Activated naive CD8-positive, alpha-beta T cell (primary cell): ENCODE measurements at regions not wholly inside any gene's neighbourhood (a gene's known extent, or its start where the extent isn't known, plus 50 kb on each side); places are given as distances from the start of the nearest gene placed in this dataset.
A peak's percentile ranks its signal among the peaks of the same experiment; 100 is the strongest.
"Not testable (repeated sequence)": the region's sequence is repeated elsewhere in the genome, so short reads cannot be mapped to it uniquely, and the experiment has no call there.

Experiments
- H3K27ac Mint-ChIP-seq: one replicate; pipeline ENCODE4 v1.8.0; 2021; ENCODE audit warnings: mixed read lengths
- H3K27me3 Mint-ChIP-seq: one replicate; pipeline ENCODE4 v1.8.0; 2021; ENCODE audit warnings: mixed read lengths
- H3K36me3 Mint-ChIP-seq: one replicate; pipeline ENCODE4 v1.8.0; 2021; ENCODE audit warnings: mixed read lengths
- H3K4me1 Mint-ChIP-seq: one replicate; pipeline ENCODE4 v1.8.0; 2021; ENCODE audit warnings: low read depth, mixed read lengths
- H3K4me3 Mint-ChIP-seq: one replicate; pipeline ENCODE4 v1.8.0; 2021; ENCODE audit warnings: mild to moderate bottlenecking, mixed read lengths
- H3K9me3 Mint-ChIP-seq: one replicate; pipeline ENCODE4 v1.8.0; 2021; ENCODE audit warnings: low read depth, mixed read lengths

- no peaks in the 10 kb centered on the region for H3K4me1 Mint-ChIP-seq
- no peak overlapping the region for H3K27ac Mint-ChIP-seq
- H3K36me3 Mint-ChIP-seq: peaks cover 2% of the 10 kb centered on the region
- H3K4me3 Mint-ChIP-seq: no peak overlapping the region
- H3K9me3 Mint-ChIP-seq: no peaks in the 10 kb centered on the region
- no peaks in the 10 kb centered on the region for H3K27me3 Mint-ChIP-seq
Measured at GRCh38 chr6:5906842-5907241, 99.9 kb downstream of the NRN1 start.

DNA sequence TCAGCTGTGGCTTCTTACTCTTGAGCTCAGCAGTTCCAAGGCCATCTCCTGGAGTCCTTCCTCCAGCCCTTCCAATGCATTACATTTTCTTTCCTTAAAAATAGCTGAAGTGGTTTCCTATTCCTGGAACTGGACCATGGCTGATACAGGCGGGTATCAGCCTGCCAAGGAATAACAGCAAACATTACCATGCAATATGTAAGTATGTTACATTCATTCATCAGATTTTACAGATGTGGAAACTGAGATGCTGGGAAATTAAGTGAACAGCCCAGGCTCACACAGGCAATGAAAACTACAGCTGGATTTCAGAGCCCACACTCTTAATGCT lies 100.4 kb downstream of the NRN1 start:
- Mint-ChIP-seq H3K36me3 (peaks cover 2% of the 10 kb centered on the region), H3K4me3 (no peak overlapping the region), H3K27ac (no peak overlapping the region), H3K27me3 (no peaks in the 10 kb centered on the region), H3K4me1 (no peaks in the 10 kb centered on the region), H3K9me3 (no peaks in the 10 kb centered on the region)

- no peak overlapping the region for H3K27ac Mint-ChIP-seq
Measured at GRCh38 chr6:5905431-5906339, 101.0 kb downstream of the NRN1 start.

GRCh38 chr6:5904532-5904931 lies 102.2 kb downstream of the NRN1 start:
- no peaks in the 10 kb centered on the region for H3K36me3 Mint-ChIP-seq
- H3K9me3 Mint-ChIP-seq: no peaks in the 10 kb centered on the region
- H3K4me3 Mint-ChIP-seq: no peak overlapping the region
- peaks cover 4% of the 10 kb centered on the region for H3K4me1 Mint-ChIP-seq
- no peak overlapping the region for H3K27ac Mint-ChIP-seq
- no peaks in the 10 kb centered on the region for H3K27me3 Mint-ChIP-seq

More at GRCh38 chr6:5905431-5906339, 101.0 kb downstream of the NRN1 start:
- Mint-ChIP-seq H3K4me3 (no peak overlapping the region), H3K9me3 (no peaks in the 10 kb centered on the region), H3K27me3 (no peaks in the 10 kb centered on the region), H3K36me3 (peaks cover 2% of the 10 kb centered on the region), H3K4me1 (no peaks in the 10 kb centered on the region)

DNA sequence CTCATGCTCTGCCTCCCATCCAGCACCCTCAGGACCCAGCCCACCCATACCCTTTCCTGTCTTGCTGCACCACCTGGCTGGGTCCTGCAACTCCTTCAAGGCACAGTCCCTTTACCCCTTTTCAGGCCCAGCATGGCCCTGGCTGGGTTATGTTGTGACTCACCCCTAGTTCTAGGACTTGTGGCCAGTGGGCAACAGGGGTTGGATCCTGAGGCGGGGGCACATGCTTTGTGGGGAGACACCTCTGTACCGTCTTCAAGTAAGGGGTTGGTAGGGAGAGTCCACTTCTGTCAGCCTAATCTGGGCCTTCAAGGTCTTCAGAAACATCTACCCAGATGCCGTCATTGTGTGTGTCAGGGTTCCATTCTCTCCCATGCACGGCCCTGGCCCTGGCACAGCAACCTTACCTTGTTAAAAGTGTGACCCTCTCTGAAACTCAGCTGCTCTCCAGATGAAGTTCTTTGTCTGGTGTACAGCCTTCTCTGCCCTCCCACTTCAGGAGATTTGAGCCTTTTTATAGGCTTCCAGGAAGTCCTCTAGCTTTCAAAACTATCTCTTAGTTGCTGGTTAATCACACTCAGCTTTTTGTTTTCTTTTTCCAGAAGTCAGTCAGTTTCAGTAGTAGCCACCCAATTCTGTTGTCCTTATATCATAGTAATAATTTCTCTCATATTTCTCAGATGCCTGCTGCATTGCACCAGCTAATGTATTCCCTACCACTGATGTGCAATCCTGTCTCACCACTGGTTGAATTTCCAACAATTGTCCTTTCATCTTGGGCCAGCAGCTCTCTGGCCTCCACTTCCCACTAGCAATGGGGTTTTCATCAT lies 107.3 kb downstream of the NRN1 start:
- H3K36me3 Mint-ChIP-seq: no peaks in the 10 kb centered on the region
- H3K27ac Mint-ChIP-seq: no peak overlapping the region
- H3K27me3 Mint-ChIP-seq: no peaks in the 10 kb centered on the region
- H3K4me3 Mint-ChIP-seq: no peak overlapping the region
- H3K9me3 Mint-ChIP-seq: no peaks in the 10 kb centered on the region
- peaks cover 5% of the 10 kb centered on the region for H3K4me1 Mint-ChIP-seq

- Mint-ChIP-seq H3K36me3 (no peaks in the 10 kb centered on the region), H3K4me1 (peaks cover 5% of the 10 kb centered on the region), H3K4me3 (no peak overlapping the region), H3K27ac (no peak overlapping the region), H3K27me3 (no peaks in the 10 kb centered on the region), H3K9me3 (no peaks in the 10 kb centered on the region)
Measured at GRCh38 chr6:5898563-5898962, 108.2 kb downstream of the NRN1 start.

- Mint-ChIP-seq H3K27ac (no peak overlapping the region), H3K27me3 (no peaks in the 10 kb centered on the region), H3K36me3 (no peaks in the 10 kb centered on the region), H3K4me1 (peaks cover 7% of the 10 kb centered on the region), H3K4me3 (no peak overlapping the region), H3K9me3 (no peaks in the 10 kb centered on the region)
Measured at GRCh38 chr6:5898102-5898501, 108.6 kb downstream of the NRN1 start.

DNA sequence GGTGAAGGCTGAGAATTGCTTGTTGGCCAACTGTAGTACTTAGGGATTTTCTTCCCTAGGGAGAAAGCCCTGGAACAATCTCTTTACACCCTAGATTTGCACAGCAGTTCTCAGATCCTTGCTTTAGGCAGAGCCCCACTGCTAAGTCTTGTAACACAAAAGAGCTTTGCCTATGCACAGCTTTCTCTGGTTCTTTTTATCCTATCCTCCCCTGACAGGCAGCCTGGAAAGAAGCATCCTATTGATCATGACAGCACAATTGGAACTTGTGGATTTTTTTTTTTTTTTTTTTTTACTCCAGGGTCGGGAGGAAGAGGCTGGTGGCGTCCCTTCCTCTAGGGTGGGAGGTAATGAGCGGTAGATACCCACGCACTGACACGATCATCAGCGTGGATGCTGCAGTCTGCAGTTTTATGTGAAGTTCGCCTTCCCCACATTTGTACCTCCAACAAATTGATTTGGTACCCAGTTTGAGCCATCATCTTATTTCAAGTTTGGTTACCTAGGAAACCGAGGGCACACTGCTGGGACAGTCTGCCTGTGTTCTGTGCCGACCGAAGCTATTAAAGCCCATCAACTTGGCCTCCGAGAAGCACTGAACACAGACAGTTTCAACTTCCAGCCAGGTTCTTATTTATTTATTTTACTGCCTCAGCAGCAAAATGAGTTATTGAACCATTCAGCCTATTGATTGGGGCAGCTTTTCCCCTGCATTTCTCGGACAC lies 110.1 kb downstream of the NRN1 start:
- H3K27ac Mint-ChIP-seq: no peak overlapping the region
- no peaks in the 10 kb centered on the region for H3K27me3 Mint-ChIP-seq
- H3K4me3 Mint-ChIP-seq: no peak overlapping the region
- H3K9me3 Mint-ChIP-seq: no peaks in the 10 kb centered on the region
- H3K4me1 Mint-ChIP-seq: peaks cover 13% of the 10 kb centered on the region
- no peaks in the 10 kb centered on the region for H3K36me3 Mint-ChIP-seq

- Mint-ChIP-seq H3K9me3 (no peaks in the 10 kb centered on the region), H3K4me3 (no peak overlapping the region), H3K27me3 (no peaks in the 10 kb centered on the region), H3K36me3 (no peaks in the 10 kb centered on the region), H3K27ac (no peak overlapping the region), H3K4me1 (peaks cover 8% of the 10 kb centered on the region)
Measured at GRCh38 chr6:5894357-5894756, 112.4 kb downstream of the NRN1 start.

- no peak overlapping the region for H3K27ac Mint-ChIP-seq
Measured at GRCh38 chr6:5893295-5893694, 113.4 kb downstream of the NRN1 start.

DNA sequence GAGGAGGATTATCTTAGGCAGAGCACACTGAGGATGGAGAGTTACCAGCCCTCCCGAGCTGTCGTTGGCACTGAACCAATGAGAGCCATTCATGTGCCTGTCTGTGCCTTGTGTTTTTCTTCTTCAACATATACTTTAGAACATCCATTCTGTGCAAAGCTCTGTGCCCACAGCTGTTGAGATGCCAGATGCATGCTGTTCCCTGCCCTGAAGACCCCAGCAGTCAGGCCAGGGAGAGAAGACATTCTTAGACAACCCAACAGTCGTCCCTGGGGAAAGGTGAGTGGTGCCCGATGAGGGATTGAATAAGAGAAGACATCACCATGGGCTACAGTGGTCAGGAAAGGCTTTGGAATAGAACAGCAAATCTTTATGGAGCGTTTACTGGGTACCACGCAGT lies 114.1 kb downstream of the NRN1 start:
- no peaks in the 10 kb centered on the region for H3K36me3 Mint-ChIP-seq
- no peaks in the 10 kb centered on the region for H3K27me3 Mint-ChIP-seq
- no peaks in the 10 kb centered on the region for H3K9me3 Mint-ChIP-seq
- peaks cover 8% of the 10 kb centered on the region for H3K4me1 Mint-ChIP-seq
- peak overlapping the region; percentile 85 for H3K27ac Mint-ChIP-seq
- peak overlapping the region; percentile 90 for H3K4me3 Mint-ChIP-seq

More at GRCh38 chr6:5893295-5893694, 113.4 kb downstream of the NRN1 start:
- no peak overlapping the region for H3K4me3 Mint-ChIP-seq
- peaks cover 8% of the 10 kb centered on the region for H3K4me1 Mint-ChIP-seq
- no peaks in the 10 kb centered on the region for H3K36me3 Mint-ChIP-seq
- no peaks in the 10 kb centered on the region for H3K27me3 Mint-ChIP-seq
- no peaks in the 10 kb centered on the region for H3K9me3 Mint-ChIP-seq

GRCh38 chr6:5878792-5879191 lies 127.9 kb downstream of the NRN1 start:
- H3K27me3 Mint-ChIP-seq: no peaks in the 10 kb centered on the region
- peaks cover 10% of the 10 kb centered on the region for H3K4me1 Mint-ChIP-seq
- no peak overlapping the region for H3K27ac Mint-ChIP-seq
- H3K4me3 Mint-ChIP-seq: no peak overlapping the region
- no peaks in the 10 kb centered on the region for H3K9me3 Mint-ChIP-seq
- H3K36me3 Mint-ChIP-seq: no peaks in the 10 kb centered on the region

DNA sequence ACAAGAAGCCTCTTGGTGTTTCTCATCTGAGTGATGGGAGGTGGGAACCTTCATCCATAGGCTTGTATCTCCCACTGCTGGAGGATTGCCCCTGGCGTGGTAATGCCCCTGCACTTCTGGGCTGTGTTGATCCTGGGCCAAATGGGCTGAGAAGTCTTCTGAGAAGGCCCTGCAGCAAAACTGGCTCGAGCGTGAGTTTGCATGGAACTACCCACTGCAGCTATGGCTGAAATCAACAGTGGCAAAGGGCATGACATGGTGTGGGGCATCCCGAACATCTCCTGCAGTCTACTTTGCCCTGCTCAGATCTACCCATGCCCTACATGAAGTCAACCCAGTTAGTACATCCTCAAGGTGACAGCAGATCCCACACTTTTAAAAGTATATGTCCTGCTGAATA lies 130.6 kb downstream of the NRN1 start:
- Mint-ChIP-seq H3K4me3 (no peak overlapping the region), H3K36me3 (peaks cover 6% of the 10 kb centered on the region), H3K4me1 (peaks cover 10% of the 10 kb centered on the region), H3K9me3 (peaks cover 9% of the 10 kb centered on the region), H3K27me3 (no peaks in the 10 kb centered on the region), H3K27ac (no peak overlapping the region)

- not testable (repeated sequence) for H3K27me3 Mint-ChIP-seq, H3K4me3 Mint-ChIP-seq, H3K9me3 Mint-ChIP-seq, H3K36me3 Mint-ChIP-seq, H3K27ac Mint-ChIP-seq
- H3K4me1 Mint-ChIP-seq: peaks cover 24% of the 10 kb centered on the region
Measured at GRCh38 chr6:5873976-5874375, 132.7 kb downstream of the NRN1 start.

DNA sequence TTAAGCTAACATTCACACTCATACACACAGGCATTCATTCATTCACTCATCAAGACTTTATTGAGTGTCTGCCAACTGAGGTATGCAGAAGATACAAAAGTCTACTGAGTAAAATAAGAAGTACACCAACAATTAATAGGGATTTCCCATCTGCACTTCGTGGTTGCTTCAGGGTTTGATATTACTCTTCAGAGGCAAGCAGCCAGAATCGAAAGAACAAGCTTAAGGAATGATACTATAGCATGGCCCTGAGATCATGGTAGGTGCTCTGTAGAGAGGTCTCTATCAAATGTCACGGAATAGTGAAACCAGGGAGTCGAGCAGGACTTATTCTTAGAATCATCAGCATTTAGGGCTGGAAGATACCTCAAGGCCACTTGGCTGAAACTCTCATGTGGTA lies 135.4 kb downstream of the NRN1 start:
- Mint-ChIP-seq H3K27ac (no peak overlapping the region), H3K4me1 (peaks cover 37% of the 10 kb centered on the region), H3K27me3 (no peaks in the 10 kb centered on the region), H3K4me3 (no peak overlapping the region), H3K9me3 (peaks cover 10% of the 10 kb centered on the region), H3K36me3 (peaks cover 8% of the 10 kb centered on the region)
